HCT116 (cell line): ENCODE measurements at regions not wholly inside any gene's neighbourhood (a gene's known extent, or its start where the extent isn't known, plus 50 kb on each side); places are given as distances from the start of the nearest gene placed in this dataset.

ENCODE experiments used
- ATAC-seq: fragments of 200-7000 bp; cut with Tn5 transposase; 2 replicates; pipeline ENCODE4 v1.9.1; 2020; ENCODE audit warnings: mild to moderate bottlenecking, moderate library complexity
- BruUV-seq: library from RNA; stranded (reverse); fragments of 400-500 nt; replicated peaks from 2 replicates; lab custom pipeline; 2021; lab: Mats Ljungman, UMichigan
- CTCF ChIA-PET: fragments of 300-600 bp; sonication (Branson Sonifier 250); formaldehyde crosslinking; loops from one replicate; lab custom pipeline; 2021; ENCODE audit warnings: antibody characterized with exemption; lab: Charles Lee
- POLR2A ChIA-PET: fragments of 300-600, 350-600 bp; sonication (Branson Sonifier 250); formaldehyde crosslinking; loops from one replicate; lab custom pipeline; 2021; ENCODE audit warnings: antibody characterized with exemption; lab: Charles Lee
- RAD21 ChIA-PET, 2 experiments: fragments of 300-600 bp; sonication (Branson Sonifier 250); formaldehyde crosslinking; loops; one replicate each; lab custom pipeline; 2023; ENCODE audit warnings: low total read pairs in 2 of 2; ENCODE audit not compliant: uncharacterized antibody in 2 of 2, unreplicated experiment in 2 of 2, low non-redundant PET in 1 of 2; lab: Charles Lee
- DNase-seq: peaks from one replicate; pipeline ENCODE4 v3.0.0-alpha.2; 2010; ENCODE audit warnings: low read depth, low spot score
- H2AFZ ChIP-seq: fragments of 200-600 bp; shearing (Covaris generic), sonication (generic); 2 replicates; pipeline ENCODE4 v1.6.1; 2017; ENCODE audit warnings: low read depth, mixed run types, mixed read lengths, antibody characterized with exemption, low read length; ENCODE audit not compliant: poor library complexity, severe bottlenecking
- H3K27ac ChIP-seq: 2 replicates; pipeline ENCODE4 v1.5.1; 2012; ENCODE audit warnings: low read depth, low read length
- H3K27me3 ChIP-seq: fragments of 200-600 bp; sonication (generic); 2 replicates; pipeline ENCODE4 v1.6.1; 2016; ENCODE audit warnings: mixed run types, low read length, mixed read lengths; ENCODE audit not compliant: insufficient read depth
- H3K36me3 ChIP-seq, 2 experiments: fragments of 200-500 bp in 1 of 2; fragments of 200-600 bp in 1 of 2; sonication (Bioruptor generic) in 1 of 2; sonication (generic) in 1 of 2; 2 replicates each; pipeline versions ENCODE4 v1.5.1 to v1.6.1; 2014 to 2016; ENCODE audit warnings: low read length in 2 of 2, inconsistent platforms in 1 of 2, mixed read lengths in 1 of 2, mixed run types in 1 of 2; ENCODE audit not compliant: insufficient read depth in 2 of 2, control insufficient read depth in 1 of 2
- H3K4me1 ChIP-seq, 2 experiments: fragments of 200-600 bp in 1 of 2; sonication (generic) in 1 of 2; 2 replicates each; pipeline versions ENCODE4 v1.5.1 to v1.6.1; 2012 to 2017; ENCODE audit warnings: low read length in 2 of 2, inconsistent platforms in 1 of 2, mild to moderate bottlenecking in 1 of 2, mixed read lengths in 1 of 2, mixed run types in 1 of 2, moderate library complexity in 1 of 2; ENCODE audit not compliant: insufficient read depth in 2 of 2, control insufficient read depth in 1 of 2
- H3K4me2 ChIP-seq: fragments of 200-600 bp; sonication (generic); 2 replicates; pipeline ENCODE4 v1.6.1; 2017; ENCODE audit warnings: mixed run types, low read length, mixed read lengths
- H3K4me3 ChIP-seq, 2 experiments: fragments of 200-600 bp in 1 of 2; sonication (generic) in 1 of 2; replicated peaks in 1 of 2; 2 replicates each; pipeline ENCODE4 v1.5.1; 2011 to 2016; ENCODE audit warnings: low read length in 2 of 2, control low read depth in 1 of 2, low read depth in 1 of 2, mild to moderate bottlenecking in 1 of 2, mixed read lengths in 1 of 2, mixed run types in 1 of 2
- H3K79me2 ChIP-seq: fragments of 200-600 bp; sonication (generic); 2 replicates; pipeline ENCODE4 v1.6.1; 2017; ENCODE audit warnings: mild to moderate bottlenecking, mixed run types, low read length, moderate library complexity, mixed read lengths; ENCODE audit not compliant: insufficient read depth
- H3K9ac ChIP-seq: fragments of 200-600 bp; sonication (generic); 2 replicates; pipeline ENCODE4 v1.6.1; 2016; ENCODE audit warnings: low read length, mixed read lengths
- H3K9me2 ChIP-seq: fragments of 200-600 bp; sonication (generic), shearing (Covaris generic); 2 replicates; pipeline ENCODE4 v1.6.1; 2017; ENCODE audit warnings: mixed run types, mild to moderate bottlenecking, moderate library complexity; ENCODE audit not compliant: insufficient read depth
- H3K9me3 ChIP-seq, 2 experiments: fragments of 200-500 bp in 1 of 2; fragments of 200-600 bp in 1 of 2; sonication (Bioruptor generic) in 1 of 2; sonication (generic) in 1 of 2; 2 replicates each; pipeline ENCODE4 v1.6.1; 2014 to 2017; ENCODE audit warnings: low read length in 2 of 2, mixed read lengths in 2 of 2, inconsistent platforms in 1 of 2, low read depth in 1 of 2, mild to moderate bottlenecking in 1 of 2, mixed run types in 1 of 2, moderate library complexity in 1 of 2; ENCODE audit not compliant: control insufficient read depth in 1 of 2, insufficient read depth in 1 of 2
- H4K20me1 ChIP-seq: fragments of 200-600 bp; sonication (generic), shearing (Covaris generic); 2 replicates; pipeline ENCODE4 v1.6.1; 2017; ENCODE audit warnings: mixed run types, mild to moderate bottlenecking, moderate library complexity; ENCODE audit not compliant: insufficient read depth
- CBX3 ChIP-seq: IDR thresholded peaks from 2 replicates; pipeline ENCODE4 v1.6.1; 2012; ENCODE audit warnings: low read depth
- CEBPB ChIP-seq: IDR thresholded peaks from 2 replicates; pipeline ENCODE4 v1.6.1; 2012; ENCODE audit warnings: low read depth
- EGR1 ChIP-seq: IDR thresholded peaks from 2 replicates; pipeline ENCODE4 v1.6.1; 2012; ENCODE audit warnings: low read depth
- EZH2phosphoT487 ChIP-seq: fragments of 200-600 bp; IDR thresholded peaks from 2 replicates; pipeline ENCODE4 v1.6.1; 2018; ENCODE audit warnings: antibody characterized with exemption, borderline replicate concordance
- FOSL1 ChIP-seq: IDR thresholded peaks from 2 replicates; pipeline ENCODE4 v1.6.1; 2012; ENCODE audit warnings: low read depth
- JUND ChIP-seq: IDR thresholded peaks from 2 replicates; pipeline ENCODE4 v1.6.1; 2012
- POLR2AphosphoS5 ChIP-seq: IDR thresholded peaks from 2 replicates; pipeline ENCODE4 v1.6.1; 2011; ENCODE audit warnings: mild to moderate bottlenecking, low read depth, low read length, moderate library complexity
- SP1 ChIP-seq: IDR thresholded peaks from 2 replicates; pipeline ENCODE4 v1.6.1; 2012; ENCODE audit warnings: low read depth
- SRF ChIP-seq: IDR thresholded peaks from 2 replicates; pipeline ENCODE4 v1.6.1; 2012; ENCODE audit warnings: low read depth
- intact Hi-C: fragments of 100-400 bp; cut with micrococcal nuclease; formaldehyde crosslinking; loops from 2 replicates; pipeline ENCODE4 v1.10.0; 2022
- TF ChIP-seq, protein P1 (sequence below): IDR thresholded peaks from 2 replicates; pipeline ENCODE4 v1.6.1; 2012; ENCODE audit warnings: low read depth

DNA sequence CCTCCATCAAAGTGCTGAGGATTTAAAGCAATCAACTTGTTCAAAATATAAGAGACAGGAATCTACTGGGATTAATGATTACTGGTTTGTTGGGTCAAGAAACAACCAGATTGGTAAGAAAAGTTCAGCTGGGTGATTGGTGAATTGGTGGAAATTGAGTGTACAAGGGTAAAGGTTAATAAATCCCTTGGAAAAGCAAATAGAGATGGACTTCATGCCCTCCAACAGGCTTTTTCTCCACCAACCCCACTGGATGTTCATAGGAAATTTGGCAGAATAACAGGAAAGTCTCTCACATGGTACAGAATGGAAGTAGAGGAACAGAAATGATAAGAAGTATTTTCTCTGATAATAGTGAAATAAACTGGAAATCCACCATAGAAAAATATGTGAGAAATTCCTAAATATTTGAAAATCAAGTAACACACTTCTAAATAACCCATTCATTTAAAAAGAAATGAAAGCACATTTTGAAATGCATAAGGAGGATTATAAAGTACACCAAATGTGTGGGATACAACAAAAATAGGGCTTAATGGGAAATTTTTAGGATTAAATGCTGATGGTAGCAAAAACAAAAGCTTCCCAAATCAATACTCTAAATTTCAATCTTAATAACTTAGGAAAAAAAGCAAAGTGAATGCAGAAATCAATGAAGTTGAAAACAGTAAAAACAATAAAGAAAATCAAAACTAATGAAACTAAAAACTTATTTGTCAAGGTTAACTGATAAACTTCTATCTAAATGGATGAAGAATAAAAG is 426.2 kb downstream of the HTR1A start:
- POLR2A ChIA-PET = no interaction called here
- H3K9ac ChIP-seq = no peak overlapping the region
- H2AFZ ChIP-seq = no peak overlapping the region
- CTCF ChIA-PET = no interaction called here
- H3K79me2 ChIP-seq = no peaks in the 10 kb centered on the region
- no peaks in the 10 kb centered on the region for H3K4me1 ChIP-seq
- H3K27ac ChIP-seq = no peak overlapping the region
- no peaks in the 10 kb centered on the region for H3K27me3 ChIP-seq
- no TSS peak for BruUV-seq
- no peaks in the 10 kb centered on the region for H3K36me3 ChIP-seq
- H3K9me2 ChIP-seq = no peaks in the 10 kb centered on the region
- no peak for ATAC-seq
- intact Hi-C loops = no loop called here
- no peaks in the 10 kb centered on the region for H4K20me1 ChIP-seq
- peaks cover 0 to 7% of the 10 kb centered on the region in 2 experiments; a peak in 2 of 4 replicates for H3K9me3 ChIP-seq
- no peak overlapping the region for H3K4me3 ChIP-seq
- TF ChIP-seq, protein P1, sequence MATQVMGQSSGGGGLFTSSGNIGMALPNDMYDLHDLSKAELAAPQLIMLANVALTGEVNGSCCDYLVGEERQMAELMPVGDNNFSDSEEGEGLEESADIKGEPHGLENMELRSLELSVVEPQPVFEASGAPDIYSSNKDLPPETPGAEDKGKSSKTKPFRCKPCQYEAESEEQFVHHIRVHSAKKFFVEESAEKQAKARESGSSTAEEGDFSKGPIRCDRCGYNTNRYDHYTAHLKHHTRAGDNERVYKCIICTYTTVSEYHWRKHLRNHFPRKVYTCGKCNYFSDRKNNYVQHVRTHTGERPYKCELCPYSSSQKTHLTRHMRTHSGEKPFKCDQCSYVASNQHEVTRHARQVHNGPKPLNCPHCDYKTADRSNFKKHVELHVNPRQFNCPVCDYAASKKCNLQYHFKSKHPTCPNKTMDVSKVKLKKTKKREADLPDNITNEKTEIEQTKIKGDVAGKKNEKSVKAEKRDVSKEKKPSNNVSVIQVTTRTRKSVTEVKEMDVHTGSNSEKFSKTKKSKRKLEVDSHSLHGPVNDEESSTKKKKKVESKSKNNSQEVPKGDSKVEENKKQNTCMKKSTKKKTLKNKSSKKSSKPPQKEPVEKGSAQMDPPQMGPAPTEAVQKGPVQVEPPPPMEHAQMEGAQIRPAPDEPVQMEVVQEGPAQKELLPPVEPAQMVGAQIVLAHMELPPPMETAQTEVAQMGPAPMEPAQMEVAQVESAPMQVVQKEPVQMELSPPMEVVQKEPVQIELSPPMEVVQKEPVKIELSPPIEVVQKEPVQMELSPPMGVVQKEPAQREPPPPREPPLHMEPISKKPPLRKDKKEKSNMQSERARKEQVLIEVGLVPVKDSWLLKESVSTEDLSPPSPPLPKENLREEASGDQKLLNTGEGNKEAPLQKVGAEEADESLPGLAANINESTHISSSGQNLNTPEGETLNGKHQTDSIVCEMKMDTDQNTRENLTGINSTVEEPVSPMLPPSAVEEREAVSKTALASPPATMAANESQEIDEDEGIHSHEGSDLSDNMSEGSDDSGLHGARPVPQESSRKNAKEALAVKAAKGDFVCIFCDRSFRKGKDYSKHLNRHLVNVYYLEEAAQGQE = no peak
- no peak for TF ChIP-seq EGR1
- TF ChIP-seq SRF = no peak
- no peak for TF ChIP-seq EZH2phosphoT487
- no peak for TF ChIP-seq SP1
- TF ChIP-seq CBX3 = no peak
- no peak for TF ChIP-seq JUND
- no peak for TF ChIP-seq POLR2AphosphoS5
- no peak for TF ChIP-seq FOSL1
- TF ChIP-seq CEBPB = no peak
- TF ChIP-seq, all 23 proteins: peak for 0
- no peak overlapping the region for H3K4me2 ChIP-seq
- RAD21 ChIA-PET = no interaction called here
- DNase-seq = no peak
